ENCODE measurements at regions not wholly inside any gene's neighbourhood (a gene's known extent, or its start where the extent isn't known, plus 50 kb on each side); places are given as distances from the start of the nearest gene placed in this dataset.

DNA sequence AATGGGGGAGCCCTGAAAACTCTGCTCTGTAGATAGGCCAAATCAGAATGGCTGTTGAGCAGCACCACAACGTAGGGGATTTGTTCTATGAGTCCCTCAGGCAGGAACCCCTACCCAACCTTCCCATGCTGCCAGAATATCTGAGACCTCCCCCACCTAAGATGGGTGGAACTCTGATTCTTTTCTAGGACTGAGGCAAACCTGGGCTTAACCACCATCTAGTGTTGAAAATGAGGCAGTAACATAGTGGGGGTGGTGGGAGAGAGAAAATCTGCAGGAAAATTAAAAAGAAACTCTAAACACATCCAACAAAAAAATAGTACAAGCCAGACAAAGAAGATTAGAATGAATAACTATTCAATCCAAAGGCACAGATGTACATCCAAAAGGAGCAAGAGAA, 228.4 kb downstream of the ATPSCKMT start:
- no CpG with 5 or more reads among the region's 1 CpG for WGBS, 2 experiments (ENCODE audit: extremely low coverage in 2 of 2, insufficient read length in 1 of 2)
- POLR2A ChIA-PET (ENCODE audit: unreplicated experiment), result no interaction called here

More for the DNA sequence above, 228.4 kb downstream of the ATPSCKMT start:
- Histone ChIP-seq H3K9ac (ENCODE audit: low read depth, low read length) (no peak overlapping the region), H2BK5ac (ENCODE audit: low read depth, low read length, poor library complexity, severe bottlenecking) (no peak overlapping the region), H2AFZ (replicated peaks; ENCODE audit: low read length, poor library complexity) (no peak overlapping the region), H3K79me1 (ENCODE audit: low read depth in 1 of 2, low read length in 2 of 2) (no peaks in the 10 kb centered on the region), H2BK15ac (ENCODE audit: low read depth, low read length) (peak overlapping the region; percentile 70; the same call in 2 of the 3 replicates), H2BK120ac (ENCODE audit: low read depth, low read length) (peak overlapping the region; percentile 19; the same call in 1 of the 2 replicates), H3K27ac (ENCODE audit: insufficient read depth, low read length) (no peak overlapping the region), H3K23ac (ENCODE audit: low read depth, low read length) (no peak overlapping the region), H3K14ac (replicated peaks; ENCODE audit: low read depth, low read length) (peak overlapping the region; percentile 60; the same call in 1 of the 2 replicates), H2AK9ac (replicated peaks; ENCODE audit: low read depth, low read length, poor library complexity) (no peak overlapping the region), H2AK5ac (ENCODE audit: low read depth, low read length) (peak overlapping the region; percentile 74), H2BK20ac (ENCODE audit: low read depth, low read length) (peak overlapping the region; percentile 49; the same call in 1 of the 2 replicates), H3K9me1 (ENCODE audit: insufficient read depth, low read length) (peaks cover 12% of the 10 kb centered on the region; the same call in 1 of the 2 replicates), H4K5ac (ENCODE audit: low read depth, low read length) (no peak overlapping the region), H3K9me3 (ENCODE audit: control insufficient read depth, insufficient read depth, low read length) (no peaks in the 10 kb centered on the region), H4K20me1 (ENCODE audit: insufficient read depth, low read length) (no peaks in the 10 kb centered on the region), H3K18ac (ENCODE audit: low read depth, low read length) (no peak overlapping the region), H3K4me3 (ENCODE audit: insufficient read depth, low read depth, low read length) (no peak overlapping the region), H3K4ac (ENCODE audit: low read depth, low read length) (peak overlapping the region; percentile 16; the same call in 1 of the 2 replicates), H3K56ac (ENCODE audit: extremely low read depth, insufficient read depth, low read length) (no peak overlapping the region), H4K8ac (ENCODE audit: low read depth in 2 of 2, low read length in 2 of 2) (no peak overlapping the region), H3K36me3 (ENCODE audit: control insufficient read depth, insufficient read depth, low read length) (no peaks in the 10 kb centered on the region), H3K27me3 (ENCODE audit: control insufficient read depth, insufficient read depth, low read length) (no peaks in the 10 kb centered on the region), H3K4me2 (ENCODE audit: low read depth, low read length) (no peak overlapping the region), H4K91ac (ENCODE audit: insufficient read depth, low read depth, low read length) (no peak overlapping the region; the same call in 1 of the 2 replicates), H3K4me1 (ENCODE audit: control insufficient read depth, insufficient read depth, low read length) (peaks cover 12% of the 10 kb centered on the region)
- CTCF ChIA-PET, result no interaction called here
- in situ Hi-C loops (cut with MboI; ENCODE audit: low sequenced_read_pairs) (loop anchor here (10.0 kb wide), 1 partner anchor 246 kb away; no protein-coding TSS in a partner anchor), dilution Hi-C loops (cut with HindIII; ENCODE audit: low sequenced_read_pairs, unreplicated experiment) (no loop called here), intact Hi-C loops (cut with micrococcal nuclease) (no loop called here)
- TF ChIP-seq RFX5 (IDR thresholded peaks at IDR 0.05; ENCODE audit: low read depth, low read length) (no peak), POLR2A (IDR thresholded peaks at IDR 0.05; ENCODE audit: low read depth, low read length) (no peak), CTCF (conservative IDR thresholded peaks at IDR 0.05; ENCODE audit: low read depth, low read length) (peak; percentile 27; the same call in 1 of the 2 replicates), RAD21 (IDR thresholded peaks at IDR 0.05; ENCODE audit: low read length) (peak; percentile 34; the same call in 1 of the 2 replicates), MXI1 (IDR thresholded peaks at IDR 0.05; ENCODE audit: borderline replicate concordance, low read depth, low read length) (no peak), SMC3 (IDR thresholded peaks at IDR 0.05; ENCODE audit: low read depth, low read length) (peak; percentile 23; the same call in 1 of the 2 replicates)
- ATAC-seq (ENCODE audit: low read depth) (no peak), DNase-seq (peak; percentile 6)
- no TSS peak for BruUV-seq (replicated peaks)

Data from IMR-90 (cell line).